DOHH2 (cell line): ENCODE measurements at regions not wholly inside any gene's neighbourhood (a gene's known extent, or its start where the extent isn't known, plus 50 kb on each side); places are given as distances from the start of the nearest gene placed in this dataset.

Source experiments
- H3F3A ChIP-seq: fragments of 200-600 bp; sonication (generic), shearing (Covaris generic); 2 replicates; pipeline ENCODE4 v1.6.0; 2016; ENCODE audit warnings: antibody characterized with exemption, mild to moderate bottlenecking; ENCODE audit not compliant: control insufficient read depth, insufficient read depth
- H3K27ac ChIP-seq: fragments of 200-600 bp; sonication (generic); 2 replicates; pipeline ENCODE4 v1.5.1; 2014; ENCODE audit warnings: low read depth, mild to moderate bottlenecking, low read length, moderate library complexity
- H3K27me3 ChIP-seq: fragments of 200-600 bp; sonication (generic); 2 replicates; pipeline ENCODE4 v1.6.1; 2014; ENCODE audit warnings: mild to moderate bottlenecking, low read length, mixed read lengths; ENCODE audit not compliant: control insufficient read depth
- H3K36me3 ChIP-seq: fragments of 200-600 bp; sonication (generic); 2 replicates; pipeline ENCODE4 v1.6.1; 2014; ENCODE audit warnings: mild to moderate bottlenecking, low read length, moderate library complexity, mixed read lengths; ENCODE audit not compliant: control insufficient read depth
- H3K4me1 ChIP-seq: fragments of 200-600 bp; sonication (generic); 2 replicates; pipeline ENCODE4 v1.6.1; 2014; ENCODE audit warnings: mild to moderate bottlenecking, low read length, mixed read lengths; ENCODE audit not compliant: control insufficient read depth
- H3K4me2 ChIP-seq: fragments of 200-600 bp; sonication (generic); 2 replicates; pipeline ENCODE4 v1.6.0; 2014; ENCODE audit warnings: mild to moderate bottlenecking, low read length, moderate library complexity
- H3K4me3 ChIP-seq: fragments of 200-600 bp; sonication (generic); 2 replicates; pipeline ENCODE4 v1.5.1; 2014; ENCODE audit warnings: mild to moderate bottlenecking, low read length, mixed read lengths
- H3K79me2 ChIP-seq: fragments of 200-600 bp; sonication (generic); 2 replicates; pipeline ENCODE4 v1.6.1; 2014; ENCODE audit warnings: mild to moderate bottlenecking, low read length, mixed read lengths; ENCODE audit not compliant: control insufficient read depth
- H3K9me2 ChIP-seq: fragments of 200-600 bp; sonication (generic); replicated peaks from 2 replicates; pipeline ENCODE4 v1.6.1; 2014; ENCODE audit warnings: mild to moderate bottlenecking, low read length, mixed read lengths; ENCODE audit not compliant: control insufficient read depth
- H3K9me3 ChIP-seq: fragments of 200-600 bp; sonication (generic); 2 replicates; pipeline ENCODE4 v1.6.1; 2014; ENCODE audit warnings: antibody characterized with exemption, low read length, mixed read lengths; ENCODE audit not compliant: control insufficient read depth, insufficient read depth
- H4K20me1 ChIP-seq: fragments of 200-600 bp; sonication (generic); 2 replicates; pipeline ENCODE4 v1.6.0; 2014; ENCODE audit warnings: low read depth, mild to moderate bottlenecking, antibody characterized with exemption, low read length, moderate library complexity; ENCODE audit not compliant: control insufficient read depth, insufficient read depth
- EZH2phosphoT487 ChIP-seq: fragments of 200-600 bp; sonication (generic); IDR thresholded peaks from 2 replicates; pipeline ENCODE4 v1.6.1; 2017; ENCODE audit warnings: borderline replicate concordance, mild to moderate bottlenecking, antibody characterized with exemption, low read length, moderate library complexity, mixed read lengths
- TF ChIP-seq, protein P1 (sequence below): fragments of 200-600 bp; sonication (generic); IDR thresholded peaks from one replicate; pipeline ENCODE4 v1.5.1; 2014; ENCODE audit warnings: antibody characterized with exemption, mild to moderate bottlenecking, low read depth, low read length; ENCODE audit not compliant: poor library complexity, severe bottlenecking

- no peaks in the 10 kb centered on the region for H3K79me2 ChIP-seq
- H4K20me1 ChIP-seq = no peaks in the 10 kb centered on the region
- H3K27me3 ChIP-seq = 0 out of 2 replicates have a peak, but pooled peaks cover 5% of the 10 kb centered on the region
- no peak overlapping the region for H3K4me2 ChIP-seq
- H3K9me2 ChIP-seq = no peaks in the 10 kb centered on the region
- H3K4me1 ChIP-seq = no peaks in the 10 kb centered on the region
- no peak overlapping the region for H3K4me3 ChIP-seq
- H3K27ac ChIP-seq = no peak overlapping the region
- no peaks in the 10 kb centered on the region for H3F3A ChIP-seq
- H3K9me3 ChIP-seq = no peaks in the 10 kb centered on the region
- TF ChIP-seq, protein P1, sequence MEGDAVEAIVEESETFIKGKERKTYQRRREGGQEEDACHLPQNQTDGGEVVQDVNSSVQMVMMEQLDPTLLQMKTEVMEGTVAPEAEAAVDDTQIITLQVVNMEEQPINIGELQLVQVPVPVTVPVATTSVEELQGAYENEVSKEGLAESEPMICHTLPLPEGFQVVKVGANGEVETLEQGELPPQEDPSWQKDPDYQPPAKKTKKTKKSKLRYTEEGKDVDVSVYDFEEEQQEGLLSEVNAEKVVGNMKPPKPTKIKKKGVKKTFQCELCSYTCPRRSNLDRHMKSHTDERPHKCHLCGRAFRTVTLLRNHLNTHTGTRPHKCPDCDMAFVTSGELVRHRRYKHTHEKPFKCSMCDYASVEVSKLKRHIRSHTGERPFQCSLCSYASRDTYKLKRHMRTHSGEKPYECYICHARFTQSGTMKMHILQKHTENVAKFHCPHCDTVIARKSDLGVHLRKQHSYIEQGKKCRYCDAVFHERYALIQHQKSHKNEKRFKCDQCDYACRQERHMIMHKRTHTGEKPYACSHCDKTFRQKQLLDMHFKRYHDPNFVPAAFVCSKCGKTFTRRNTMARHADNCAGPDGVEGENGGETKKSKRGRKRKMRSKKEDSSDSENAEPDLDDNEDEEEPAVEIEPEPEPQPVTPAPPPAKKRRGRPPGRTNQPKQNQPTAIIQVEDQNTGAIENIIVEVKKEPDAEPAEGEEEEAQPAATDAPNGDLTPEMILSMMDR = no peak
- no peak for TF ChIP-seq EZH2phosphoT487
- H3K36me3 ChIP-seq = no peaks in the 10 kb centered on the region
Observed at GRCh38 chr18:76688724-76689472, 133.5 kb upstream of the ZNF236 start.

GRCh38 chr18:76687304-76687962 lies 134.9 kb upstream of the ZNF236 start:
- Histone ChIP-seq H3K9me2 (no peaks in the 10 kb centered on the region), H3K36me3 (no peaks in the 10 kb centered on the region), H3K4me2 (no peak overlapping the region), H4K20me1 (no peaks in the 10 kb centered on the region), H3K79me2 (no peaks in the 10 kb centered on the region), H3K4me1 (no peaks in the 10 kb centered on the region), H3K9me3 (no peaks in the 10 kb centered on the region), H3K27me3 (0 out of 2 replicates have a peak, but pooled peaks cover 5% of the 10 kb centered on the region), H3K27ac (no peak overlapping the region), H3K4me3 (no peak overlapping the region), H3F3A (no peaks in the 10 kb centered on the region)
- no peak for TF ChIP-seq EZH2phosphoT487
- TF ChIP-seq, protein P1 = no peak

DNA sequence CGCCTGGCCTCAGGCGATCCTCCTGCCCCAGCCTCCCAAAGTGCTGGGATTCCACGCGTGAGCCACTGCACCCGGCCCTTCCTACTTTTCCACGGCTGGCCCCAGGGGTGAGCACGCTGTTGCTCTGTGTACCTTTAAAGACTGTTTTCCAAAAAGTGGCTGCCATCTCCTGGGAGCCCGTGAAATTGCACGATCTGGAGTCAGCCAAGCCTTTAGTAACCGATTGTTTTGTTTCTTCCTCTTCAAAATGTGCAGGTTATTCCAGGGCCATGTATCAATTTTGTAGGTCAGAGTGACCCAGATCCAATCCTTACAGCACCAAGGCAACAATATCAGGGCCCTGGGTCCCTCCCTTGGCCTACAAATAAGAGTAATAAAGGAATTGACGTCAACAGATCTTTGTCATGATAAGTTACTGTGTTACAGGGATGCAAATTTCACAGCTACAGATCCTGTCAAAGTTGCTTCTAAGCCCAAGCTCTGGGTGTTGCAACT lies 135.6 kb upstream of the ZNF236 start:
- Histone ChIP-seq H3K9me3 (no peaks in the 10 kb centered on the region), H3K9me2 (no peaks in the 10 kb centered on the region), H3K36me3 (no peaks in the 10 kb centered on the region), H4K20me1 (no peaks in the 10 kb centered on the region), H3K4me2 (no peak overlapping the region), H3F3A (no peaks in the 10 kb centered on the region), H3K27me3 (0 out of 2 replicates have a peak, but pooled peaks cover 5% of the 10 kb centered on the region), H3K4me3 (no peak overlapping the region), H3K79me2 (no peaks in the 10 kb centered on the region), H3K4me1 (no peaks in the 10 kb centered on the region), H3K27ac (no peak overlapping the region)
- TF ChIP-seq, protein P1 = peak; percentile 58
- no peak for TF ChIP-seq EZH2phosphoT487
